ENCODE measurements at regions not wholly inside any gene's neighbourhood (a gene's known extent, or its start where the extent isn't known, plus 50 kb on each side); places are given as distances from the start of the nearest gene placed in this dataset.

DNA sequence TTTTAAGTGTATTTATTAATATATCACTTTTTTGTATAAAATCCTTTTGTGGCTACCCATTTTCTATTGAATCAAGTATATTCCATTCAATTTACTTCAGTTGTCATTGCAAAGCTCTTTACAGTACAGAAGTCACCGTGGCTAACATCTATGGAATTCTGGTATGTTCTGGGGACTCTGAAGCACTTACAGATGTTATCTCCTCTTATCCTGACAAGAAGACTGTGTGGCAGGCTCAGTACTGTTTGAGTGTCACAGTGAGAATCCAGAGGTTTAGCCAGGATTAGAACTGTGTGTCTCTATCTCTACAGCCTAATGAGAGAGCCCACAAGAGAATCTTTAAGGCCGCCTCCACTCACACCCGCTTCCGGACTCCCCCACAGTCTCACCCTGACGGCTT is 78.2 kb upstream of the SORBS2 start:
- intact Hi-C loops (cut with DNase I) = no loop called here
- no peak for ATAC-seq
- no peak for DNase-seq (ENCODE audit: low spot score)

DNA sequence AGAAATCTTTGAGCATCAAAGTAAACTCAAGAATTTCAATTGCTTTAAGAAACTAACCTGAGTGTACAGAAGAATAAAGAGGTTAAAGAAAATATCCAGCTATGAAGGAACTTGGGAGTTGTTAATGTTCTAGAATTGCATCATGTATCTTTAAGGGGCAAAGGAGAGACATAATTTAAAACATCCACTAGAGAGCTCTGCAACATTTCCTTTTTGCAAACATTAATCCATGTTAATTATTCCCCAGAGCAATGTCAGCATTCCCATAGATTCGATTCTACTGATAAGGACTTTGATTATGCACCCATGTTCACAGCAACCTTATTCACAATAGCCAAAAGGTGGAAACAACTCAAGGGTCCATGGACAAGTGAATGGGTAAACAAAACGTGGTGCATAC is 80.2 kb upstream of the SORBS2 start:
- intact Hi-C loops (cut with DNase I) = no loop called here
- DNase-seq (ENCODE audit: low spot score) = no peak
- no peak for ATAC-seq

DNA sequence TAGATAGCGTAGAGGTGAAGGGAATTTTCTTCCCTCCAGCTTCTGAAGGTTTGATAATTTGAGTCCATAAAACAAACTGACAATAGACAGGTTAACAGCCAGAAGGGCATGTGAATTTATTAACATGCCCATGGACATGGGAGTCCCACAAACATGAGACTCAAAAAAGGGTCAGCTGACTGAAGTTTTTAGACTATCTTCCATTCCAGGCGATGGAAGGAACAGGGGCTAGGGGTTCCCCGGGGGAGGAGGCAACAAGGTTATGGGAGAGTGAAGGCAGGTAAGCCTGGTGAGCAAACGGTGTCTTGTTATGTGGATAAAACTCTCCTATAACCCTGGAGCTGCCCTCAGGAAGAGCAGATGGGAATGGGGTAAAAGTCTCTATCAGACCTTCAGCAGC is 81.5 kb upstream of the SORBS2 start:
- no peak for ATAC-seq
- no peak for DNase-seq (ENCODE audit: low spot score)
- intact Hi-C loops (cut with DNase I) = no loop called here

DNA sequence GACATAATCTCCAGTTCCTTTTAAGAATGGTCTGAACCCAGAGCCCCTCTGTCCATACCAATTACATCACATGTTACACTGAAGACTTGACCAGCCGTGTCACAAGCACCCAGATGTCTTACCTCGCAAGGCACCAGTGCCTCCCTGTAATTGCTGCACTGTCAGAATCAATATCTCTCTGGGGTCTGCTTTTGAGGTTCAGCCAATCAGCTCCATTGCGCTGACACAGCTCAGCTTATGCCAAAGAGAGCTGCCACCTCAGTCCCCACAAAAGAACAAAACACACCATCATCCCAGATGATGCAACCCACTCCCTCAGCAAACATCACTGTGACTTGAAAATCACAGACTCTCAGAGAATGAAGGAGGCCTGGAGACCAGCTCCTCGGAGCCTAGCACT is 82.5 kb upstream of the SORBS2 start:
- intact Hi-C loops (cut with DNase I) = no loop called here
- ATAC-seq (no peak), DNase-seq (ENCODE audit: low spot score) (no peak)

DNA sequence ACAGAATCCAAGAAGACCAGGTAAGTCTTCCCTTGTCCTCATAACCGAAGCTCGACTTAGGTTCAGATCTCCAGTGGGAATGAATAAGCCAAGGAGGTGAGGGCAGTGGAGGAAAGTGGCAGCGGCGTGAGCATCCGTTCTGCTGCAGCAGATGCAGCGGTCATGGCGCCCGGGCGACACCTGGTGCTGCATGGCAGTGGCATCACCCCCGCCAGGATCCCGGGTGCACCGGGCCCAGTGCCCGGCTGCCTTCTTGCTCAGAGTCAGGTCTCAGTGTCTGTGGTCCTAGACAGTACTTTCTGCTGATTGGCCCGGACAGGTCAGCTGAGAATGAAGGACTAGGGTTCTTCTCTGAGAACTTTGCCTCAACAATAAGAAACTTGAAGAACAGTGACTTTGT is 83.4 kb upstream of the SORBS2 start:
- intact Hi-C loops (cut with DNase I) = no loop called here
- no peak for ATAC-seq
- DNase-seq (ENCODE audit: low spot score) = no peak

DNA sequence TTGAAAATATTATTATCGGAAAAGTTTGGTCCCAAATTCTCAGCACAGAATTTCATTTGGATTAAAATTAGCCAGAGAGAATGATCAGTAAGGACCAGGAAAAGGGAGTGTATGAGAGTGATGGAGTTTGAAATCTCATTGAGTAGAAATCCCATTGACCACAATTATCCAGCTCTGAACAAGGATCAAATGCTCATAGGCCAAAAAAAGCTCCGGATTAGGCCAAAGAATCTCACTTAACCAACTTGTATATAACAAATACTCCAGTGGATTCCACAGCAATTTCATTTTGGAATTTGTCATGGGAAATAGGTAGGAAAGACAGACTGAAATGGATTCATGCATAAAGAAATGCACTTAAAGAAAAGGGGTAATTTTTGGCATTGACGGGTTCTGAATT is 83.9 kb upstream of the SORBS2 start:
- intact Hi-C loops (cut with DNase I) = no loop called here
- ATAC-seq (no peak), DNase-seq (ENCODE audit: low spot score) (no peak)

DNA sequence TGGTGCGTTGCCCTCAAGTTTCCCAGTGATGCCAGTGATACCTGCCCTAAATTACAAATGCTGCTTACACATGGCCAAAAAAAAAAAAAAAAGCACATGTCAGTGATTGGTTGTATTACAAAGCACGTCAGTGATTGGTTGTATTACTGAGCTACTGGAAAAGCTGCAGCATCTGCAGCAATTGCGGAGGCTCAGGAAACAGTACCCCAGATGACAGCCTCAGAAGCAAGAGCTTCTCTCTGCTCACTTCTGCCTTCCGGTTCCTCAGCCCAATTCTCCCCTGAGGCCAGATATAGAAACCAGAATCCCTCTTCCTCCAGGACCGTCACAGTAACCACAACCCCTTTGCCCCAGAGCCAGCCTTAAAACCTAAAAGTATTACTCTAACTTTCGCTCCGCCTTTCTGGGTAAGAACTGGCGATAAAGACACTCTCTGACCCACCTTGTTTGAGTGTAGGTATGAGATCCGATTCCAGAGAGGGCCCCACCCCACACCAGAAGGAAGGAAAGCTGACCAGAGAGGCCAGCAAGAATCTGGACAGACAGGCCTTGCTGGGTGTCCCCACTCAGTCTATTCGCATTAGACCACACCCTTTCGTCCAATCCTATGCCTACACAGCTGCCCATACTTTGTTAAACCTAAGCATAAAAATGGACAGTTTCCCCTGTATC is 85.0 kb upstream of the SORBS2 start:
- DNase-seq (ENCODE audit: low spot score) = no peak
- intact Hi-C loops (cut with DNase I) = no loop called here
- no peak for ATAC-seq

DNA sequence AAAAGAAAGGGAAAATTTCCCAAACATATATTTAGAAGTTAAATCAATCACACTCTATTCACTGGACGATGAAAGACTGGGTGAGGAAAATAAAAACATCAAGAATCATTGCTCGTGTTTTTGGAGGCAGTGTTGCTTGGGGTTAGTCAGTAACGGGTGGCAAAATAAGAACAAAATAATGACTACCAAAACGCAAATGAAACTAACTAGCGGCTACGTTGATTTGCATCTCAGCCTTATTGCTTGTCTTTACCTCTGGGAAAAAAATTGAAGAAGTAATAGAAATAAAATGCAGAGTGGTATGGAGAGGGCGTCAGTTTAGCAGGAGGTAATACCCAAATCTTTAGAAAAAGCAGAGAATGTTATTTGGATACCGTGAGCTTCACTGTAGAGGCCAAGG is 86.4 kb upstream of the SORBS2 start:
- no peak for DNase-seq (ENCODE audit: low spot score)
- no peak for ATAC-seq
- intact Hi-C loops (cut with DNase I) = no loop called here

DNA sequence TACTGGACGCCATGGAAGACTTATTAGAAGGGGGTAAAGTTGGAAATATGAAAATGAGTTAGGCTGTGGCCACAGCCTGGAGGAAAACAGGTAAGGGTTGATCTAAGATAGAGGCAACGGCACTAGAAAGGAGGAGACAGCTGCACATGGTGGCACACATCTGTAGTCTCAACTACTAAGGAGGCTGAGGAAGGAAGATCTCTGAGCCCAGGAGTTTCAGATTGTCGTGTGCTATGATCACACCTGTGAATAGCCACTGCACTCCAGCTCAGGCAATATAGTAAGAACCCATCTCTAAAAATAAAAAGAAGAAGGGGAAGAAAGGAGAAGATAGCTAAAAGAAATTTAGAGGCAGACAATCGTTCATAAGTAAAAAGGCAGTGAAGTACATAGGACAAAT is 87.8 kb upstream of the SORBS2 start:
- intact Hi-C loops (cut with DNase I) = no loop called here
- DNase-seq (ENCODE audit: low spot score) (no peak), ATAC-seq (no peak)

DNA sequence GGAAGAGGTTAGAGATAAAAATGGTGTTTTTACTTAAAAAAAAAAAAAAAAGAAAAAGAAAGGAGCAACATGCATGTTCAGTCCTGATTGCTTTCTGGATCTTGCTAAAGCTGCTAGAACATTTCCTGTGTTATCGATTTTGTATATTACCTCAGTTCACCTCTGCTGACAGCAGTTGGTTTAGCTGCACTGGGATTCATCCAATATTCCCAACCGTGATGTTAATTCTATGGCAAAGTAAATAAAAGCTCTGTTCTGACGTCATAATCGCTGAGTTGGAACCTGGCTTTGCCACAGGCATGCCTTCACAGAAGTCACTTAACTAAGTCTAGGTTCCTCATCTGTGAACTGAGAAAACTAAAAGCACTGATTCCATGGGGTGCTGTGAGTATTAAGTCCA is 90.7 kb upstream of the SORBS2 start:
- intact Hi-C loops (cut with DNase I) = no loop called here
- ATAC-seq (no peak), DNase-seq (ENCODE audit: low spot score) (no peak)

DNA sequence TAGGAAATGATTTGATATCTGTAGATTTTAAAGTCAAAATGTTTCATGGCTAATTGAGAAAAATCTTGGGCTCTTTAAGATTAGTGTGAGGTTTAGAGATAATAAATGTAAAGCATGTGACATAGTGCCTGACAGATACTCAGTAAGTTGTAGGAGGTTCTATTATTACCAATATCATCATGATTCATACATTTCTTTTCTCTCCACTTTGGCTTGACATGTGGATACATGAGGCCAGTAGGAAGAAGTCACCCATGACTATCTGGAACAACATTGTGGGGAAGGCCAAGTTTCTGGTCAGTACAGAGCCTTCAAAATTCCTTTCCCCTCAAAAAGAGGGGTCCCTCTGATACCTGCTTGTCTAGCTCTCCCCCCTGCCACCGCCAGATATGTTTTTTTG is 91.2 kb upstream of the SORBS2 start:
- intact Hi-C loops (cut with DNase I) = no loop called here
- ATAC-seq (no peak), DNase-seq (ENCODE audit: low spot score) (no peak)

DNA sequence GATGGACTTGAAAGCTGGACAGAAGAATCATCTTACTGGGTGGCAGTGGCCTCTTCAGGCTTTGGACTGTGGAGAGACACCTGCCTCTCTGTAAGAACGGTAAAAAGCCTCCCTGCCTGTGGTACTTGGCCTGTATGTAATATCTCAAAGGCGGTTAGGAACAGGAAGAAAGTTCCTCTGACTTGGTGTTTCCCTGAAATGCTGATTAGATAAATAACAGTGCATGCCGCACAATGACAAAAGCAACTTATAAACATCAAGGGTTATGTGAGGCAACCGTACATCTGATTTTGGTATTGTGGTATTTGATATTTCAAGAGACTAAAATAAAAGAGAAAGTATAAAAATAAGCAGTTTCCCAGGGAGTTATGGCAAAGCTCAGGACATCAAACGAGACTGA is 92.4 kb upstream of the SORBS2 start:
- ATAC-seq = no peak
- no peak for DNase-seq (ENCODE audit: low spot score)
- intact Hi-C loops (cut with DNase I) = no loop called here

DNA sequence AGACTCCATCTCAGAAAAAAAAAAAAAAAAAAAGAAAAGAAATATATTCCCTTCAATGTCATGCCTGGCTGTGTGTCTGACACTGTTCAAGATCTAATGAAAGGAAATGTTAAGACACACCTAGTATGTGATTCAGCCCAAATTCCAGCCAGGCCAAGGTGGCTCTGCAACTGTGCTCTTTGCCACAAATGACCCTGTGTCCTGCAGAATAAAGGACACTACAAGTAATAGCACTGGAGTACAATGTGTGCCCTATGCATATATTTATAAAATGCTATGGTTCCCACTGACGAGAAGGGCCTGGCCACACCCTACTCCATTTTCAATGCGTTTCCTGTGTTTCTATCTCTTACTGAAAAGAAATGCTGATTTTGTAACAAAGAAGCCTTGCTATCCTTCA is 98.0 kb upstream of the SORBS2 start:
- DNase-seq (ENCODE audit: low spot score) (no peak), ATAC-seq (no peak)
- intact Hi-C loops (cut with DNase I) = no loop called here

DNA sequence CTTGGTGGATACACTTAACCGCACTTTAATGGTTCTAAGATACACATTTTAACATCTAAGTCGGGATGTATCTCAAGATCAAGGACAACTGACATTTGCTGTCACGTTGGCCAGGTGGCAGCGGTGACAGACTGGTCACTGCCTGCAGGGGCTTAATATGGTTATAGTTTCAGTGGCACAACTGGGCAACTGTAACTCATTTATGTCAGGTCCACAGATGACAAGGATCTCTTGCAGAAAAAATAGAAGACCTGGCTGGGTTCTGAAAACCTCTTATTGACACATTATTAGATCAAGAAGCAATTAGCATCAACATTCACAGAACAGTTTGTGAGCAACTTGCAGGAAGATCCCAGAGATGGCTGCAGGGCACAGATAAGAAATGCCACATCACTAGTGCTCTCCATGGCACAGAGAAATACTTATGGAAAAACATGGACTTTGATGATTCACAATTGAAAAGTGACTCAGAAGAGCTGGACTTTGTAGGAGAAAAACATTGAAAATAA is 99.6 kb upstream of the SORBS2 start:
- ATAC-seq = no peak
- intact Hi-C loops (cut with DNase I) = no loop called here
- no peak for DNase-seq (ENCODE audit: low spot score)

DNA sequence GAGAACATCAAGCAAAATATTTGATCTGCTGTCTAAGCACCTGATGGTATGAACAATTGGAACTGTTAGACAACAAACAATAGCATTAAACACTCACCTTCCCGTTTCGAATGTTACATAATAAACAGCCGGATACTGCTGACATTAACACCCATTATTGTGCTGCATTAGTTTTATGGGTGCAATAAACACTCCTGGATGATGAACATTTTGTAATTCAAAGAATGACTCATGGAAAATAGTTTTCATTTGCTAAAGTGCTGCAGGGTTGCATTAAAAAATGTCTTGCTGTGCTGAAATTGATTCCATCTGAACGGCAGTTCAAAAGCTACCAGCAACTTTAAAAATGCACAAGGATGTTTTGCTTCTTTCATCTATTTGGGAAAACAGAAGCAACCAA is 100.8 kb upstream of the SORBS2 start:
- DNase-seq (ENCODE audit: low spot score) (no peak), ATAC-seq (no peak)
- intact Hi-C loops (cut with DNase I) = no loop called here

DNA sequence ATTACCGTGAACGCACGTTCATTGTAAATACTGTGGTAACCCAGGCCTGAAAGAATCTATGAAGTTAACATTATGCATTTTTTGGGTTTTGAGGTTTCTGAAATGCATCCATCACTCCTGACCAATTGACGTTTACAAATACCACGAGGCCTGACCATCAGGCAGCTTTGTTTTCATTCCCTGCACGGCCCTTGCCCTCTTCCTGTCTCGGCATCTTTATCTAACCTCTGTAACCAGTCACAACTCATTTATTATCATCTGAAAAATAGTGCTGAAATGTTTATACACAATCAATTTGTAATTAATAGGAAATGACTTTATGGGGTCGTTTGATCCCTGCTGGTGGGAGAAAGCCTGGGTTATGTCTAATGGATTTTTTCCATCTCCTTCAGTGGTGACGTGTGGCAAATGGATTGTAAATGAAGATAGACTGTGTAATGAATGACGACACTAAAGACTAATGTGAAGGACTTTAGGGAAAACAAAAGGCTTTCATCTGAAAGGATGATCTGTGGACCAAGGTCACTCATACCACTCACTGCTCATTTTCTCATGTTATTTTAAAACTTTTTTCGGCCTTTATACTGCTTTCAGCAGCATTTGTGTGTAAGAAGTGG is 102.7 kb upstream of the SORBS2 start:
- intact Hi-C loops (cut with DNase I) = no loop called here
- no peak for ATAC-seq
- DNase-seq (ENCODE audit: low spot score) = no peak

DNA sequence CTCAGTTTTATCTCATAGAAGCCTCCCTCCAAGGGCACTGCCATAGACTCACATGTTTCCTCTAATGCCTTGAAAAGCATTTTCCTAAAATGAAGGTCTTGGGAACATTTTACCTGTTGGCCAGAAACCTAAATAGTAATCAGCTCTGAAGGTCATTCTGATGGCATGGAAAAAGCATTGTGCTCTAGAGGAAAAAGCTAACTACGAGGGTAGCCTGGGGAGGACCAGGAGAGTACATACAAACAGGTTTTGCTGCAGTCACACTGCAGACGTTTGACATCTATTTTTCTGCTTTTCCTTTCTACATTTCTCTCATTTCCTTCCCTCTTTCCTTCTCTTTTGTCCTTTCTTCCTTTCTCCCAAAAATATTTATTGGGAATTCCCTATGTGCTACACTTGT is 103.3 kb upstream of the SORBS2 start:
- ATAC-seq (no peak), DNase-seq (ENCODE audit: low spot score) (no peak)
- intact Hi-C loops (cut with DNase I) = no loop called here

DNA sequence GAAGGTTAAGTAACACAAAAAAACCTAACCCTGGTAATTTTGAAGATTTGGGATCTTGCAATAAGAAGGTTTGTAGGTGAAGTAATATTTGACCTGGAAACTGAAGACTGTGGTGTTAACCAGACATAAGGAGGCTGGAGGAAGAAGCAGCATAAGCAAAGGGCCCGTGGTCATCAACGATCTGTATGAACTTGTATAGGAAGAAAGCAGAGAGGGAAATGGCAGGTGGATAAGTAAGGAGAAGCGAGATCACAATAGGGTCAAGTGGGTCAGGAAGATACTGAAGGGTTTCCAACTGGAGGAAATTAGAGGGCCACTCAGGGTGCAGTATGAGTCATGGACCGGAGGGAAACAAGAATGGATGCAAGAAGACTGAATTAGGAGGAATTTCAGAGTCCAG is 103.8 kb upstream of the SORBS2 start:
- ATAC-seq (no peak), DNase-seq (ENCODE audit: low spot score) (no peak)
- intact Hi-C loops (cut with DNase I) = no loop called here

DNA sequence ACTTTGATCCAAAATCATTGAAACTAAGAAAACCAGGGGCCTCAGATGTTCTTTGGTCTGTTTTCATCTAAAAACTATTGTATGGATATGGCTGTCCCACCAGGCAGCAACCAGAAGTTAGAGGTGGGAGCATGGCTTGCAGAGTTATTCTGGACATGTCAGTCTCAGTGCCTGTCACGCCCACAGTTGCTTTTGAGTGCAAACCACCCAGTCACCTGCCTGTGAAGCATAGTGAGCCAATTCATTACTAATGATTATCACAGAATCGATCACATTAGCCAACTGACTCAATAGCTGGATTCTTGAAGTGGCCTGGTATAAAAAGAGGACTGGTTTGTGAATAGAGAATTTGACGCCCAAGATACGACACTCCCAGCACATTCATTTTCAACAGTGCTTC is 104.2 kb upstream of the SORBS2 start:
- intact Hi-C loops (cut with DNase I) = no loop called here
- DNase-seq (ENCODE audit: low spot score) (no peak), ATAC-seq (no peak)

DNA sequence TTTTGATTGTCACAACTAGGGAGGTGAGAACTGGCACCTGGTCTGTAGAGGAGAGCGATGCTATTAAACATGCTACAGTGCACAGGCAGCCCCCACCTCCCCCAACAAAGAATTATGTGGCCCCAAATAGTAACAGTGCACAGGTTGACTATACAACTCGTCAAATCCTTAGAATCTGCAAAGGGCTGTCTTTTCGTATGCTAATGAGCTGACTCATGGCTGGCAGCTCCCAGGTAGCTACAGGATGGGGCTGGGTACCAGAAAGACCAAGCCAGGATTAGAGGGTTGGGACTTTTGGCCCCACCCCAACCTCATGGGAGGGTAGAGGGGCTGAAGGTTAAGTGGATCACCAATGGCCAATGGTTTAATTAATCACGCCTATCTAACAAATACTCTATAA is 104.7 kb upstream of the SORBS2 start:
- intact Hi-C loops (cut with DNase I) = no loop called here
- DNase-seq (ENCODE audit: low spot score) (no peak), ATAC-seq (no peak)

DNA sequence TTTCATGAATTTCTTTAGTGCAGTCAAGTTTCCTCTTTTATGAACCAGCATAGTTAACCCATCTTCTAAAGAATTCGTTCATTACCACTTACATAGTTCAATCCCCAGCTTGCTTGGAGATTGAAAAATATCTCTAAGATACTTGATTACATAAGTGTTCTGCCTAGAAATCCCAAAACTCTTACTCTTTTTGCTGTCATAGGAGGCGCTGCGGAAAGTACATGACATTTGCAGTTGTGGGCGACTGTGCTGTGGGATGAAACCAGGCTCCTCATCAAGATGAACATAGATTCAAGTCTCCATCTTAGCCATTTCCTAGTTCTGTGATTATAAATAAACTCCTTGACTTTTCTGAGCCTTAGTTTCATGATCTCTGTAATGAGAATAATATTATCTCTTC is 107.1 kb upstream of the SORBS2 start:
- ATAC-seq = no peak
- no peak for DNase-seq (ENCODE audit: low spot score)
- intact Hi-C loops (cut with DNase I) = no loop called here
